Caco-2 (cell line): ENCODE measurements at regions not wholly inside any gene's neighbourhood (a gene's known extent, or its start where the extent isn't known, plus 50 kb on each side); places are given as distances from the start of the nearest gene placed in this dataset.
A peak's percentile ranks its signal among the peaks of the same experiment; 100 is the strongest.

Experiments
- BruUV-seq: library from RNA; stranded (reverse); fragments of 400-500 nt; replicated peaks from 2 replicates; lab custom pipeline; 2021; lab: Mats Ljungman, UMichigan
- CTCF ChIA-PET: fragments of 300-600 bp; sonication (Branson Sonifier 250); formaldehyde crosslinking; loops from one replicate; lab custom pipeline; 2022; ENCODE audit warnings: antibody characterized with exemption; lab: Charles Lee
- POLR2A ChIA-PET: fragments of 300-600 bp; sonication (Branson Sonifier 250); formaldehyde crosslinking; loops from one replicate; lab custom pipeline; 2022; ENCODE audit warnings: antibody characterized with exemption; lab: Charles Lee
- DNase-seq, 2 experiments: peaks; one replicate each; pipeline versions ENCODE4 v3.0.0 to v3.0.0-alpha.2; 2020 to 2022
- H3K27me3 ChIP-seq: replicated peaks from 2 replicates; pipeline ENCODE4 v1.6.0; 2011; ENCODE audit warnings: low read length; ENCODE audit not compliant: control insufficient read depth, insufficient read depth
- H3K36me3 ChIP-seq: 2 replicates; pipeline ENCODE4 v1.5.1; 2011; ENCODE audit warnings: low read length; ENCODE audit not compliant: control insufficient read depth, insufficient read depth
- H3K4me1 ChIP-seq: fragments of 250-450 bp; sonication (Bioruptor Pico); 2 replicates; pipeline ENCODE4 v1.5.1; 2020; ENCODE audit warnings: mild to moderate bottlenecking
- H3K4me3 ChIP-seq: 2 replicates; pipeline ENCODE4 v1.5.1; 2011; ENCODE audit warnings: low read depth, mild to moderate bottlenecking, control low read depth, low read length
- H3K9me3 ChIP-seq: fragments of 250-450 bp; sonication (Bioruptor Pico); 2 replicates; pipeline ENCODE4 v1.5.1; 2020; ENCODE audit warnings: mild to moderate bottlenecking, moderate library complexity
- H3K27ac Mint-ChIP-seq: one replicate; pipeline ENCODE4 v1.8.0; 2022; ENCODE audit warnings: mixed read lengths; ENCODE audit not compliant: unreplicated experiment
- H3K27me3 Mint-ChIP-seq: one replicate; pipeline ENCODE4 v1.8.0; 2022; ENCODE audit warnings: mixed read lengths; ENCODE audit not compliant: insufficient read depth, unreplicated experiment
- H3K36me3 Mint-ChIP-seq: one replicate; pipeline ENCODE4 v1.8.0; 2022; ENCODE audit warnings: mild to moderate bottlenecking, mixed read lengths; ENCODE audit not compliant: insufficient read depth, unreplicated experiment
- H3K4me1 Mint-ChIP-seq: one replicate; pipeline ENCODE4 v1.8.0; 2022; ENCODE audit warnings: low read depth, mixed read lengths; ENCODE audit not compliant: unreplicated experiment
- H3K4me3 Mint-ChIP-seq: one replicate; pipeline ENCODE4 v1.8.0; 2022; ENCODE audit warnings: mild to moderate bottlenecking, moderate library complexity, mixed read lengths; ENCODE audit not compliant: unreplicated experiment
- H3K9me3 Mint-ChIP-seq: one replicate; pipeline ENCODE4 v1.8.0; 2022; ENCODE audit warnings: mixed read lengths; ENCODE audit not compliant: unreplicated experiment
- CTCF ChIP-seq, 2 experiments: fragments of 200-600 bp in 1 of 2; IDR thresholded peaks; 1 replicate in 1 of 2; 2 replicates in 1 of 2; pipeline versions ENCODE4 v1.5.1 to v1.8.0; 2011 to 2022; ENCODE audit warnings: antibody characterized with exemption in 1 of 2, control low read depth in 1 of 2, inconsistent platforms in 1 of 2, low read depth in 1 of 2, low read length in 1 of 2, mild to moderate bottlenecking in 1 of 2, moderate library complexity in 1 of 2; ENCODE audit not compliant: insufficient read depth in 1 of 2, severe bottlenecking in 1 of 2, unreplicated experiment in 1 of 2
- intact Hi-C: fragments of 100-400 bp; cut with micrococcal nuclease; formaldehyde crosslinking; loops from one replicate; pipeline ENCODE4 v1.10.0; 2022; ENCODE audit not compliant: unreplicated experiment

- DNase-seq = no peak
- no peaks in the 10 kb centered on the region for H3K4me1 Mint-ChIP-seq
- Histone ChIP-seq H3K36me3 (no peaks in the 10 kb centered on the region), H3K9me3 (peaks cover 6% of the 10 kb centered on the region), H3K27me3 (no peaks in the 10 kb centered on the region), H3K4me3 (no peak overlapping the region), H3K4me1 (no peaks in the 10 kb centered on the region)
- ChIA-PET CTCF (no interaction called here), POLR2A (no interaction called here)
- H3K36me3 Mint-ChIP-seq = peaks cover 20% of the 10 kb centered on the region
- peaks cover 26% of the 10 kb centered on the region for H3K9me3 Mint-ChIP-seq
- TF ChIP-seq CTCF (IDR thresholded peaks at IDR 0.05; ENCODE audit: insufficient read depth in 1 of 2, low read depth in 1 of 2, low read length in 1 of 2, severe bottlenecking in 1 of 2, unreplicated experiment in 1 of 2) = no peak
- H3K27me3 Mint-ChIP-seq = no peaks in the 10 kb centered on the region
- intact Hi-C loops = no loop called here
- BruUV-seq = no TSS peak
- H3K27ac Mint-ChIP-seq = no peak overlapping the region
- no peak overlapping the region for H3K4me3 Mint-ChIP-seq
Observed at GRCh38 chr12:79517363-79517762, 173.4 kb downstream of the PAWR start.

DNA sequence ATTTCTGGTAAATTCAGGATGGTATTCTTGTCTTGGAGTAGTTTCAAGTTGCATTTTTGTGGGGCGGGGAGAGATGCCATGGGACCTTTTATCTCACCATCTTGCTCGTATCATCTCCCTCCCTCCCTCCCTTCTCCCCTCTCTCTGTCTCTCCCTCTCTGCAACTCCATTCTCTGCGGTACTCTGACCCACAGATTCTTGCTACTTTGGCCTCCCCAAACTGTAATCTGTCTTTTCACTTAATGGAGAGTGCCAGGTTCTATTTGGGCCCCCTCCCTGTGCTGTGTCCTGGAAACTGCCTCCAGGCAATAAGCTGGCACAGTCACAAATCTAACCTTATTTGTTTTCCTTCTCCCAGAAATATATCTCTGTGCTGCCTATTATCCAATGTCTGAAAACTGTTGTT is 175.2 kb downstream of the PAWR start:
- Mint-ChIP-seq H3K9me3 (peaks cover 26% of the 10 kb centered on the region), H3K27ac (peak overlapping the region; percentile 3)
- BruUV-seq = no TSS peak

DNA sequence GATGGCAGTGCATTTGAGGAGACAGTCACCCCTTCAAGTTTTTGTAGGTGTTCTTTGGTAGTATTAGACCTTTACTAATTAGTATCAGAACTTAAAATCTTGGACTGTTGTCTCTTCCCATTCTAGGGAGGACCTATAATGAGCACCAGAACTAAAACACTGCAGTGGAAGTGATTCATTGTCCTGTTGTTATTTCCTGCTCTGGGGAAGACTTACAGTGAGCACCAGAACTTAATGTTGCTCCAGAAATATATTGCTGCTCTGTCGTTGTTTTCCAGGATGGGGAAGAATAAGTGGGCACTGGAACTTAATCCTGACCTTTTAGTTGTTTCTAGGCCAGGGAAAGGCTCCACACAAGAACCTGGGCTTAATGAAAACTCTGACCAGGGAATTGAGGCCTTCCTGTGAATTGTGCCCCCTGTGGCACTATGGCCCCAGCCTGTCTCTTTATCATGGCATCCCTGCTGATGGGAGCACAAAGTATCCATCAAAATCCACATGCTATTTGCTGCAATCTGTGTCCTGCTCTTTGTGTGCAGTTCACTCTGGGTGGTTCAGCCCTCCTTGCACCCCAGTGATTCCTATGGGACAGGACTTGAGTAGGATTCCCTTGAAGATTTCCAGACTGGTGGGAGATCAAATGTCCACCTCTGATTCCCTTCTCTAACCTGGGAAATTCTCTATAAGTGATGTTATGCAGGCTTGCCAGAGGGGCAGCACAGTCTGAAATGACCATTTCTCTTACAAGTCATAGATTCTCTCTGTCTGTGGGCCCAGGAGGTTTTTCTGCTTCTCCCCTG is 175.8 kb downstream of the PAWR start:
- Mint-ChIP-seq H3K27ac (peak overlapping the region; percentile 3), H3K36me3 (peaks cover 25% of the 10 kb centered on the region), H3K9me3 (peaks cover 26% of the 10 kb centered on the region), H3K27me3 (no peaks in the 10 kb centered on the region), H3K4me1 (no peaks in the 10 kb centered on the region), H3K4me3 (no peak overlapping the region)
- peaks cover 6% of the 10 kb centered on the region for H3K9me3 ChIP-seq
- CTCF ChIA-PET = no interaction called here
- no TSS peak for BruUV-seq
- no peaks in the 10 kb centered on the region for H3K4me1 ChIP-seq
- POLR2A ChIA-PET = no interaction called here
- no peak for DNase-seq
- no peak overlapping the region for H3K4me3 ChIP-seq
- intact Hi-C loops = no loop called here
- H3K27me3 ChIP-seq = no peaks in the 10 kb centered on the region
- TF ChIP-seq CTCF (IDR thresholded peaks at IDR 0.05; ENCODE audit: insufficient read depth in 1 of 2, low read depth in 1 of 2, low read length in 1 of 2, severe bottlenecking in 1 of 2, unreplicated experiment in 1 of 2) = no peak
- H3K36me3 ChIP-seq = no peaks in the 10 kb centered on the region

More for the DNA sequence above, 175.2 kb downstream of the PAWR start:
- TF ChIP-seq CTCF (IDR thresholded peaks at IDR 0.05; ENCODE audit: insufficient read depth in 1 of 2, low read depth in 1 of 2, low read length in 1 of 2, severe bottlenecking in 1 of 2, unreplicated experiment in 1 of 2) = no peak
- peaks cover 6% of the 10 kb centered on the region for H3K9me3 ChIP-seq
- H3K27me3 ChIP-seq = no peaks in the 10 kb centered on the region
- no peak overlapping the region for H3K4me3 ChIP-seq
- H3K36me3 ChIP-seq = no peaks in the 10 kb centered on the region
- peaks cover 22% of the 10 kb centered on the region for H3K36me3 Mint-ChIP-seq
- POLR2A ChIA-PET = no interaction called here
- DNase-seq = no peak
- no peaks in the 10 kb centered on the region for H3K4me1 ChIP-seq
- intact Hi-C loops = no loop called here
- H3K4me1 Mint-ChIP-seq = no peaks in the 10 kb centered on the region
- no peaks in the 10 kb centered on the region for H3K27me3 Mint-ChIP-seq
- H3K4me3 Mint-ChIP-seq = no peak overlapping the region
- CTCF ChIA-PET = no interaction called here
